NCI-H1436 (cell line): ENCODE measurements at regions not wholly inside any gene's neighbourhood (a gene's known extent, or its start where the extent isn't known, plus 50 kb on each side); places are given as distances from the start of the nearest gene placed in this dataset.

Experiments used
- DNase-seq: peaks from one replicate; lab custom pipeline; 2025; lab: John Stamatoyannopoulos, UW

DNA sequence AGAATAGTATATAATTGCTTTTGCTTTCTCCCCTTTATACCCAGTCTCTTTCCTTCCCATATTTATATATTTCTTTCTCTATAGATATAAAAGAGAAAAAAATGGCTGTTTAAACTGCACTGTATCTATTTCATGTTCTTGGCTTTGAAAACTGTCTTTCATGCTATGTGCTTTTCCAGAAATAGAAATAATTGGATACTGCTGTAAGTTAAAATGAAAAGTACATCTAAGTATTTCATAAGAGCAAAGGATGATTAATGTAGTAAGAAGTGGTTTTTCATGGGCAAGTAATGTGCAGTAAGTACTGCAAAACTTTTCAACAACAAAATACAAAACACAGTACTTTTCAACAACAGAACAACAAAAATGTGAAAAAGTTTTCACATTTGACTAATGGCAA lies 237.9 kb downstream of the SNCA start:
- no peak for DNase-seq

DNA sequence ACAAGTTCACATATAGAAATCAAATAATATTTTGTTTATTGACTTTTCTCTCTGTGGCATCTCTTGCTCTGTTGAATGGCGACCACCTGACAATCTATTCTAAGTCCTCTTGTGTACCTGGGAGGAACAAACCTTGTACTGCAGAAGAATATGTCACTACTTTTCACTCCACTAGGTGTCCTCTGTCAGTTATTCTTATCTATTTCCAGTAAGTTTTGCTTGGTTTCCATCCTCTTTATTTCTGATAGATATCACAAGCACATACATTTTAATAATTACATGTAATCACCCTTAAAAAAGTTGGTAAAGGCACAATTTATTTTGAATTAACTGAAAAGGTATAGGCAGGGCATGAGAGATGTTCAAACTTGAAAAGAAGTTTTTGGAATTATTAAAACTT lies 238.4 kb downstream of the SNCA start:
- DNase-seq = no peak

DNA sequence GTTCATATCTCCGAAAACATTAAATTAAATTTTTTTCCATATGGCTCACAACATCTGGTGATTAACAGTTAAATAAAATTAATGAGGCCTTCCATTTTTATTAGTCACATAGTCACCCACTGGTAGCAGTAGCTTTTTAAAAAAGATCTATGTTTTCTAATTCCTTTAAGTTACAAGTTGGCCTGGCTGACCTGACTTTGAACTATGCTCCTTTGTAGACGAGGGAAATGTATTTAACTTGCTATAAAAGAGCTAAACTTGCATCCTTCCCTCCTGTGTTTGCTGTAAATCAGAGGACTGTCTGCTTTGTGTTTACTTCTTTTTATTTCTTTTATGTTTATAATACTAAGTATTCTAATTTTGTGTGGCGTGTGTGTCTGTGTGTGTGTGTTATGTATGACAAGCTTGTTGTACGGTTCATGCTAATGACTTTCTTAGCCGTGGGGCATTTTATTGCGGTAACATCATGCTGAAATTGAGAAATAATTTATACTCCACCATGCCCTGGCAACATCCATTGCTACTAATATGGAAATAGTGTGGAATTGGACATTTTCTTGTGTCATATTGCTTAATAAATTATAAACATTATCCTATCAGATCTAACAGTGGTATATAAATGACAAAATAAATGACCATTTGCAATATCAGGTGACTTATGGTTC lies 241.7 kb downstream of the SNCA start:
- no peak for DNase-seq

DNA sequence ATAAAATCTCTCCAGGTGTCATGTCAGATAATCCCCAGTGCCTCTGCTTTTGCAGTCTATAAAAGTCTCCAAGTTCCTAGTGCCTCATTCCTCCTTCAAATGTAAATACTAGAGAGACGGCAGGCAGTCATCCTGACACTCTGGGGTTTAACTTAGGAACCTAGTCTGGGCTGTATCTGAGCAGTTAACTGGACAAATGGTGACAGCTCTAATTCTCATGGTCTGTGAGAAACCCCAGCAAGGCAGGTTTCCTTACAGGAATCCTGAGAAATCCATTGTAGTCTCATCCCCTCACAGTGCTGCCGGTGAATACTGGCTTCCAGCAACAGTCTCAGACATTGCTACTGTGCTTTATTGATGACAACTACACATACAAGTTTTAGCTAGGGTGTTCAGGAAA lies 246.8 kb downstream of the SNCA start:
- no peak for DNase-seq

DNA sequence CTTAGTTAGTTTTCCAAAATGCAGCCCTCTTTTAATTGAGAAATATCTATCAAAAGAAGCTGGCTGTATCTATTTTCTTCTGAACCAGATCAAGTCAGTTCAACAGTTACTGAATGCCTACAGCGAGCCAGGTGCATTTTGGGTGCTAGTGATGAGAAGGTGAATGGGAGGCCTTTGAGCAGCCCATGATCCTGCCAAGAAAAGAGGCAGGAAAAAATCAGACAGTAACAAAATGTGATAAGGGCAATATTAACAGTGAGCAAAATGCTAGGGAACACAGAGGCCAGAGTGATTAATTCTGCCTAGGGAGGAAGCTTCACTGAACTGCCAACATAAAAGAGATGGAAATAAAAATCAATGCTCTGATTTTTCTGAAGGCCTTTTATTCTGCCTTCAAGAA lies 248.5 kb downstream of the SNCA start:
- DNase-seq = no peak

DNA sequence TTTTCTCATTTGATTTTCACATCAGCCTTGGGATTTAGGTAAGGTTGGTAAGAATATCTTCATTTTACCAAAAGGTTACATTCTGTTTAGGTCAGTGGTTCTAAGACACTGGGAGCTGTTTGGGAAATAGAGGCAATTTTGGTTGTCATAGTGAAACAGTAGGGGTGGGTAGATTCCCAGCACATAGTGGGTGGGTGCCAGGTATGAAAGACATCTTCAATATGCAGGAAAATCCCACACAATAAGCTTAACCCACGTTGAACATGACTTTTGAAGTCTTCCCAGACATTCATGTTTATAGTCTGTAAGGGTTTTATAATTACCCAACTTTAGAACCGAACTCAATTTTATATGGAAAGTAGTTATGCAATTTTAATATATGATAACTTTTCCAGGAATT lies 249.6 kb downstream of the SNCA start:
- no peak for DNase-seq

DNA sequence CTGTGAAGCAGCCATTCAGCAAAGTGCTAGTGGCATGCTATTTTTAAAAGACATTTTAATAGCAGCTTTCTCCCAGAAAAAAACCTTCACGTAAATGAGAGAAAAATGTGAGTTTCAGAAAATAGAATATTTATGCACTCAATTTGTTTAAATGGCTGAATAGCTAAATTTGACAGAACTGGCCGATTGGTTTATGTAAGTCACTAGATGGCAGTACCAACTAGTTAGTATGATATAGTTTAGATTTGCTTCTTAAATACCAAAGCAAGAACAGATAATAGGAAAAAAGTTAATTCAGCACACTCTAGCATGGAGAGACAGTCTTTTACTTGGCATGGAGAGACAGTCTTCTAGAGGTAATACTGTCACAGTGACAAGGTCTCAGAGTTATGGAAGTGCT lies 250.1 kb downstream of the SNCA start:
- DNase-seq = no peak

DNA sequence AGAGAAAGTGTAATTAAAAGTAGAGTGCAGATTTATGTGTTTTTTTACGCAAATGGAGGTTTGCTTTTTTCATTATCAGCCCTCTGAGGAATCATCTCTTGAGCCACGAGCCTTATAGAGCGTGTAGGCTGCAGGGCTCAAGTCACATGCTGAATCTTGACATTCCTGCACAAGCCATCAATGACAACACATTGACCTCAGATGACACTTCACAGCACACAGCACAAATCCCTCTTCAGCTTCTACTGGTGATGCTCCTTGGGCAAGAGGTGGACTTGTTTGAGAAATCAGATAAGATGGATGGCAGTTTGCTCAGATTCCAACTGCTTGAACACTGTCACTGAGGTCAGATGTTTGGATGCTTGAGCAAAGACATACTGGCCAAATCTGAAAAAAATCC lies 250.6 kb downstream of the SNCA start:
- no peak for DNase-seq

DNA sequence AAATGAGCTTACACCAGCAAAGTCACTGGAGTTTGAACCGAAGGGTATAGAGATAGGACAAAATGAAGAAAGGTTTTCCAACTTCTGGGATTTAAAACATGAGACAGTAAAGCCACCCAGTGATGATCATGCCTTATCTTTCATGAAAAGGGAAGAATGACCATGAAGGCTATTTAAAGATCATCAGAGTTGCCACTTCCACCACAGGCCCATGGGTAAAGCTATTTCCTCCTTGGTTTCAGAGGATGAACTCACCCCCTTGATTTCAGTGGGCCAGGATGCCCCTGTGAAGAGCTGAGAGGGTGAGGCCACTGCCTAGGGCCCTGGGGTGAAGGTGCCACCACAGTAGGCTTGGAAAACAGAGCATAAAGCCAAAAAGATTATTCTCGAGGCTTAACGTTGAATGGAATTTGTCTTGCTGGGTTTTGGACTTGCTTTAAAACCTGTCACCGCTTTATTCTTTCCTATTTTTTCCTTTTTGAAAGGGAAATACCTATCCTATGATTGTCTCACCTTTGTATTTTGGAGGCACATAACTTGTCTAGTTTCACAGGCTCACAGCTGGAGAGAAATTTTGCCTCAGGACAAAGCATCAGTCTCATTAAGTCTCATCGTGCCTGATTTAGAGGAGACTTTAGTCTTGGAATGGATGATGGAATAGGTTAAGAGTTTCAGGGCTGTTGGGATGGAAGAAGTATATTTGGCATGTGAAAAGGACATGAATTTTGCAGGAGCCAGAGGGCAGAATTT lies 254.0 kb downstream of the SNCA start:
- DNase-seq = no peak

DNA sequence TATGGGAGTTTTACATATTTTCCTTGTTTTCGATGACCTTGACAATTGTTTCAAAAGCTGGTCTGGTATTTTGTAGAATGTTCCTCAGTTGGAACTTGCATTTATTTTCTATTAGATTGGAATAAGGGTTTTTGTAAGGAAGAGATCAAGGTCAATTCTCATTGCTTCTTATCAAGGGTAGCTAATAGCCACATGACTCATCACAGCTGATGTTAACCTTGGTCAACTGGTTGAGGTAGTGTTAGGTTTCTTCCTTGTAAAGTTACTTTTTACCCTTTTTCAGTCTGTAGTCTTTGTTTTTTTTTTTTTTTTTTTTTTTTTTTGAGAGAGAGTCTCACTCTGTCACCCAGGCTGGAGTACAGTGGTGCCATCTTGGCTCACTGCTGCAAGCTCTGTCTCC lies 257.2 kb downstream of the SNCA start:
- no peak for DNase-seq

DNA sequence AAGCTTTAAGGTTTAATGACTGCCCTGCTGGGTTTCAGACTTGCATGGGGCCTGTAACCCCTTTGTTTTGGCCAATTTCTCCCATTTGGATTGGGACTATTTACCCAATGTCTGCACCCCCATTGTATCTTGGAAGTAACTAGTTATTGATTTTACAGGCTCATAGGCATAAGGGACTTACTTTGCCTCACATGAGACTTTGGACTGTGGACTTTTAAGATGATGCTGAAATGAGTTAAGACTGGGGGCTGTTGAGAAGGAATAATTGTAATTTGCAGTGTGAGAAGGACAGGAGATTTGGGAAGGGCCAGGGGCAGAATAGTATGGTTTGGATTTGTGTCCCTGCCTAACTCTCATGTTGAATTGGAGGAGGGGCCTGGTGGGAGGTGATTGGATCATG lies 260.7 kb downstream of the SNCA start:
- DNase-seq = no peak

DNA sequence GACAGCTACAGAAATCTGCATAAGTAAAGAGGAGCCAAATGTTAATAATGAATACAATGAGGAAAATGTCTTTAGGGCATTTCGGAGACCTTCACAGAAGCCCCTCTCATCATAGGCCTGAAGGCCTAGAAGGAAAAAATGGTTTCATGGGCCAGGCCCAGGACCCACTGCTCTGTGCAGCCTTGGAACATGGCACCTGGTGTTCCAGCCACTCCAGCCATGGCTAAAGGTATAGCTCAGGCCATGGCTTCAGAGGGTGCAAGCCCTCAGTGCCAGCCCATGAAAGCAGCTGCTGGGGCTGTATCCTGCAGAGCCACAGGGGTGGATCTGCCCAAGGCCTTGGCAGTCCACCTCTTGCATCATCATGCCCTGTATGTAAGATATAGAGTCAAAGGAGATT lies 261.1 kb downstream of the SNCA start:
- DNase-seq = no peak

DNA sequence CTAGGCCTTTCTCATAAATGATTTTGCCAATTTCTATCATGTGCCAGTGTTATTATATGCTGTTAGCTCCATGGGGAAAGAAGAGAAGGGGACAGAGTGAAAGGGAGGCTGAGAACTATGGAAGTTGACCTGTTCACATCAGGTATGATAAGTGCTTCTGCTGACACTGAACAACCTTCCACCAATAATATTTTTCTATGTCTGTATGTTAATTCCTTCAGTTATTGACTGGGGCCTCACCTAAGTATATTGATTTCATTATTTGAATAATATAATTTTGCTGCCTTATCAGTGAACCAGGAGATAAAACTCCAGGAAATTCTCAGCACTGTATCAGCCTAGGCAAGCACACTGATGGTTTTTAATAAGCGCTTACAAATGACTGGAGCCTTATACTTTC lies 262.8 kb downstream of the SNCA start:
- no peak for DNase-seq

DNA sequence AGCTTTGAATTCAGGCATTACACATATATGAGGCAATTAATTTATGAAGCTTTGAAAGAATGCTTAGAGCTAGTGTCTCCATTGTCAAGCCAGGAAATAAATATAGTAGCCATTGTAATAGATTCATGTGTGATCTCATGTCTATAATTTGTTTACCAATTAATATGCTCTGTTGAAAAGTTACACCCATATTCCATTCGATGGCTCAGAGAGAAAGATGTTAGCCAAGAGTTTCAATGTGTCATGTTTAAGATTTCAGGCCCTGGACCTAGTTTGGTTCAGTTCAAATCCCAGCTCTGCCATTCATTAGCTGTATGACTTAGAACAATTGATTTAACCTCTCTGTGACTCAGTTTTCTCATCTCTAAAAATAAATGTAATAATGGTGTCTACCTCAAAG lies 263.3 kb downstream of the SNCA start:
- DNase-seq = no peak

DNA sequence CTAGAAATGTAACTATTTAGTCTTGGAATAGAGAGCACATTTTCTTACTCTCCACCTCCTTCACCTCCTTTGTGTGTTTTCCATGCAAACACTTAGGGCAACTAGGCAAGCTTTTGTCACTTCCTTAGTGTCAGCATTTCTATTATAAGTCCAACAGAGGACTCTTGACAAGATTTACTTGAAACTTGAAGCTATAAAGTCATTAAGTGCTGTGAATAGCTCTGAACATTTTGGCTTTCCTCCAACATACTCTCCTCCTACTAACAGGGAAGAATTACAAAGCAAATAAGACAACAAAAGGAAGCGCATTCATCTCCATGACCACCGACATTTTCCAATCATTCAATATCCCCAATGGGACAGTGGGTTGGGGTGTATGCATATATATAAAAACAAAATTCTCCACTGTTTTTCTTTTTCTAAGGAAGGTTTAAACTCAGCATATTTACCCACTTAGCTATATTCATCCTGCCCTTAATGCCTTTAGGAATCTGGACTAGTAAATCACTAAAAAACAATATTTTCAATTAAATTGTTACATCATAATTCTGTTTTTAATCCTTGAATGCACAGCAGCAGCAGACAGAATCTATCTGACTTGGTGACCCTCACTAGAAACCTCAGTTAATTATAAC lies 264.6 kb downstream of the SNCA start:
- peak; percentile 88 for DNase-seq

DNA sequence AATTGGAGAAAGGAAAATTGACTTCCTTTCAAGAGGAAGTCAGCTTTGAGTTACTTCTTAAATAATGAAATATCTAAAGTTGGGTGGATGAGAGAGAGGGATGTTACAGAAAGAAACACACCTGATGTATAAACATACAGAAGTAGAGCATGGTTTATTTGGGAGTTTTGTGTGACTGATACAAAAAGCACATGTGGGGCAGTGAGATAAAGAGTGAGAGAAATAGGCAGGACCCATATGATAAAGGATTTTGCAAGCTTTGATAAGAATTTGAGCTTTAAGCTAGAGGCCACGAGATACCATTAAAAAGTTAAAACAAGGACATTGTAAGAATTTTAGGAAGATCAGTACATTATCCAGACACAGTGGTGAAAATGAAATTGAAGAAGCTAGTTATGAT lies 263.3 kb upstream of the GPRIN3 start:
- no peak for DNase-seq

DNA sequence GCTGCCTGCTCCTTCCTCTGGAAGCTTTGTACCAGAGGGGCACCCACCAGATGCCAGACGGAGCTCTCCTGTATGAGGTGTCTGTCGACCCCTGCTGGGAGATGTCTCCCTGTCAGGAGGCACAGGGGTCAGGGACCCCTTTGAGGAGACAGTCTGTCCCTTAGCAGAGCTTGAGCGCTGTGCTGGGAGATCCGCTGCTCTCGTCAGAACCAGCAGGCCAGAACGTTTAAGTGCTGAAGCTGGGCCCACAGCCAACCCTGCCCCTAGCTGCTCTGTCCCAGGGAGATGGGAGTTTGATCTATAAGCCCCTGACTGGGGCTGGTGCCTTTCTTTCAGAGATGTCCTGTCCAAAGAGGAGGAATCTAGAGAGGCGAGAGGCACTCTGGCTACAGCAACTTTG lies 260.3 kb upstream of the GPRIN3 start:
- DNase-seq = no peak

DNA sequence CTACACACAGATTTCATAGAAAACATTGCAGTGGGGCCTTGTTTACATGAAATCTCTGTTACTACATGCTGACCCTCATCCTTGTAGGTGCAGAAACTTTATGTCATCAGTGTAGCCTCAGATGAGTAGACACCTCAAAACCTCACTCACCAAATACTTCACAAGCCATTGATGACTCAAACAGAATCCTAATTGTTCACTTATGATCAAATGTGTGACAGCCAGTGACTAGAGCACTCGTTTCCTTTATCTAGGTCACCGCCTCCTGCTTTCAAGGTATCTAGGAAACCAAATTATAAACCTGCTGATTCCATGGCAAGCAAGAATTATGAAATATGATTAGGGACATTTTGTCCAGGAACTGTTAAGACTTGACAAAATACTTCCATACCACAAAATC lies 255.8 kb upstream of the GPRIN3 start:
- DNase-seq = no peak

DNA sequence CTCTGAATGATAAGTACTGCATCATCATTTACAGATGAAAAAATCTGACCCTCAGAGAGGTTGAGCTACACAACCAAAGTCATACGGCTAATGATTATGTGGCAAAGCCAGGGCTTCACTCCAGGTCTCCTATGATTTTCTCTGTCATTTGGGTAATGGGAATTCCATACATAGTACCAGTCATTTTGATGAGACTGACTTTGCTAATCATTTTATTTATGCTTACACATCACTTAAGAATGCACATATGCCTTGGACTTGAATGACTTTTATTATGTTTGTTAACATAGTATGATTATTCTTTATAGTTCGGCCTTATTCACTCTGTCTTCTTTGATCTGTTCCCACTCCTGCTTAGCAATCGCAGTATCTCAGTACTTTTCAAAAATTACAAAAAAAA lies 255.1 kb upstream of the GPRIN3 start:
- no peak for DNase-seq

DNA sequence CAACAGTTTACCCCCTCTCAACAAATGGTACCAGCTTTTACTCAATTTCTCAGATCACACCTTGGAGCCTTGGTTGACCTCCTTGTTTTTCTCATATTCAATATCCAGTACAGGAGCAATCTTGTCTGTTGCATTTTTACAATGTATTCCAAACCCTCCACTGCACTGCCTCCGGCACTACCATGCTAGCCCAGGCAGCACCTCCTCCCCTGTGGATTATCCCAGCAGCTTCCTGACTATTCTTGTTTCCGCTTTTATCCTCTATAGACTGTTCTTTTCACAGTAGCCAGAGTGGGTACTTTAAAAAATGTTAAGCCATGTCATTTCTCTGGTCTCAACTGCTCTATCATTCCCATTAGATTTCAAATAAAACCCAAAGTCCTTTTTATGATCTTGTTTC lies 253.4 kb upstream of the GPRIN3 start:
- no peak for DNase-seq

DNA sequence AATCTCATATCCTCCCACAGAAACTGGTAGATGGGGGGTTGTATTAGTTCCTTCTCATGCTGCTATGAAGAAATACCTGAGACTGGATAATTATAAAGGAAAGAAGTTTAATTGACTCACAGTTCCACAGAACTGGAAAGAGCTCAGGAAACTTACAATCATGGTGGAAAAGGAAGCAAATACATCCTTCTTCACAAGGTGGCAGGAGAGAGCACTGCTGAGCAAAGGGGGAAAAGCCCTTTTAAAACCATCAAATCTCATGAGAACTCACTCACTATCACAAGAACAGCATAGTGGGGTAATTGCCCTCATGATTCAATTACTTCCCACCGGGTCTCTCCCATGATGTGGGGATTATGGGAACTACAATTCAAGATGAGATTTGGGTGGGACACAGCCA lies 250.5 kb upstream of the GPRIN3 start:
- no peak for DNase-seq

DNA sequence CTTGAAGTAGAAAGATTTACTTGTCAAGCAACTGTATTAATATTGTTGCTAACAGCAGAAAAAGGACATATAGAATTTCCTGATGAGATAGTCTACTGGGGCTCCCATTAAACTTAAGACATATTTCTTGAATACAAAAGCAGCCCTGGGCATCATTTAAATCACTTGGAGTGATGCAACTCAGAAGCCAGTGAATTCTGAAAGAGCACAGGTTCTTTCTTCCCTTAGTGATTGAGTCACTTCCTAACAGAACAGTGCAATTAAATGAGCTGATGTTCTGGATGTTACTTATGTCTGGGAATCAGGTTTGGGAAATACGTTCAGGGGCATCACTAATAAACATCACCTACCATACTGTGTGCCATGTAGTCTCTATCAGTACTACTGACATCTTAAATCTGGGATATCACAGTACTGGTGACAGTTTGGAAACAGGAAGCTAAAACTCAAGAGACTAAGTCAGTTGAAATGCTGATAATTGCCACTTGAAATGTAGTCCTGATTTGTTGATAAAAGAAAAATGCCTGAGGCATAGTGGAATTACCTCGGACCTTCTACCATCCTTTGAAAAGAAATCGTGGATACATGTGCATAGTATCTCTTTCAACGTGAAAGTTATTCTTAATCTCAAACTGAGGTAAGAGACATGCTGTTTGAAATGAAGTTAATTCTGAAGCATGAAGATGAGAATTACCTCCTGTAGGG lies 249.2 kb upstream of the GPRIN3 start:
- DNase-seq = no peak

DNA sequence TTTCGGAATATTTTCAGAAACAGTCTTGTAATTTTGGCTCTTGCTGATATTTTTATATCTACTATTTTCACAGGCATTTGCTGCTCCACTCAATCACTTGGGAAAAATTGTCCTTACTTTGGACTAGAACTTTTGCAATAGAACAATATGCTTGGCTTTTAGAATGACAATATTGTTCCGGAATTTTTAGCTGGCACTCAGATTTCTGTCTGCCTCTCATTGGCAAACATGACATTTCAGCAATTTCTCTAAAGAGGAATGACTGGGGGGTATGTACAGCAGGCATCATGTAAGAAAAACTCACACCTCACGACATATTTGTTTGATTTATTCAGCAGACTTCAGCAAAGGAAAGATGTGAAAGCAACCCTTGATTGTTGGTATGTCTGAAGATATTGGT lies 243.6 kb upstream of the GPRIN3 start:
- no peak for DNase-seq
